ENCODE measurements at regions not wholly inside any gene's neighbourhood (a gene's known extent, or its start where the extent isn't known, plus 50 kb on each side); places are given as distances from the start of the nearest gene placed in this dataset.

DNA sequence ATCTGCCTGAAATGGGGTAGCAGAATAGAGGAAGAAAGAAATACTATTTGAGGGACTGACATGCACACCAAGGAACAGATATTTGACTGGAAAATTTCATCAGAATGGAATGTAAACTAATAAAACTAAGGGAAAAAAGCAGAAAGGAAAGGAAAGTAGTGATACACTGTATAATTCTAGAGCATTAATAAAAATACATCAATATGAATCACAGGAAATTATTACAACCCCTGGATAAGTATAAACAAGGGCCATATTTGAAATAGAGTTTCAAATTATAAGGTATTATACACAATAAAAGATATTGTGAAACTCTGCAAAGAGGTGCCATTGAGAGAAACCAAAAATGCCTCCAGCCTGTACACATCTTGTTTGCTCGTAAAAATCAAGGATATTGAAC lies 149.6 kb downstream of the ICOS start:
- no peak for ATAC-seq
- H3K27me3 Mint-ChIP-seq, result peaks cover 0 to 9% (median 2%) of the 10 kb centered on the region in 5 donors
- H3K4me3 Mint-ChIP-seq, result no peak overlapping the region
- no peaks in the 10 kb centered on the region for H3K4me1 Mint-ChIP-seq
- POLR2A ChIA-PET, result no interaction called here
- no peak overlapping the region for H3K27ac Mint-ChIP-seq
- no peaks in the 10 kb centered on the region for H3K36me3 Mint-ChIP-seq
- no peak for DNase-seq
- no peaks in the 10 kb centered on the region for H3K9me3 Mint-ChIP-seq

DNA sequence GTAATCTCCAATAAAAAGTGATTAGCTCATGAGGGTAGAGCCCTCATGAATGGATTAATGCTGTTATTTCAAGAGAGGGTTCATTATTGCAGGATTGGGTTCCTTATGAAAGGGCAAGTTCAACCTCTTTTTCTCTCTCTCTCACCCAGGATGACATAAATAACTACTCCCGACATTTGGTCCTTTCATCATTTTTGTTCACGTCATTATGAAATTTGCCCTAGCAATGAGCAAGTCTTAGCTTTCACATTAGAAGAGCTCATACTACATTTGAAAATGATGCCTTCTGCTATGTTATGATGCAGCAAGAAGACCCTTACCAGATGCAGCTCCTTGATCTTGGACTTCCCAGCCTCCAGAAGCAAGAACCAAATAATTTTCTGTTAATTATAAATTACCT lies 152.5 kb downstream of the ICOS start:
- peaks cover 0 to 16% (median 4%) of the 10 kb centered on the region in 9 donors for H3K9me3 Mint-ChIP-seq
- H3K4me1 Mint-ChIP-seq, result no peaks in the 10 kb centered on the region
- DNase-seq, result no peak
- H3K4me3 Mint-ChIP-seq, result no peak overlapping the region
- peaks cover 0 to 9% (median 0%) of the 10 kb centered on the region in 5 donors for H3K27me3 Mint-ChIP-seq
- peaks cover 0 to 13% (median 12%) of the 10 kb centered on the region in 3 donors for H3K36me3 Mint-ChIP-seq
- no peak for ATAC-seq
- POLR2A ChIA-PET, result no interaction called here
- H3K27ac Mint-ChIP-seq, result no peak overlapping the region

GRCh38 chr2:204089574-204089973 lies 153.0 kb downstream of the ICOS start:
- H3K4me1 Mint-ChIP-seq, result no peaks in the 10 kb centered on the region

GRCh38 chr2:204090021-204090420 lies 153.5 kb downstream of the ICOS start:
- ATAC-seq, result no peak
- POLR2A ChIA-PET, result no interaction called here
- Mint-ChIP-seq H3K4me1 (no peaks in the 10 kb centered on the region), H3K27me3 (peaks cover 0 to 8% (median 0%) of the 10 kb centered on the region in 5 donors), H3K27ac (no peak overlapping the region), H3K9me3 (peaks cover 0 to 24% (median 7%) of the 10 kb centered on the region in 9 donors), H3K4me3 (no peak overlapping the region), H3K36me3 (peaks cover 0 to 22% (median 12%) of the 10 kb centered on the region in 3 donors)
- DNase-seq, result no peak

More at GRCh38 chr2:204089574-204089973, 153.0 kb downstream of the ICOS start:
- H3K27me3 Mint-ChIP-seq, result peaks cover 0 to 8% (median 0%) of the 10 kb centered on the region in 5 donors
- POLR2A ChIA-PET, result no interaction called here
- H3K4me3 Mint-ChIP-seq, result no peak overlapping the region
- DNase-seq (no peak), ATAC-seq (no peak)
- no peak overlapping the region for H3K27ac Mint-ChIP-seq
- peaks cover 0 to 18% (median 12%) of the 10 kb centered on the region in 3 donors for H3K36me3 Mint-ChIP-seq
- peaks cover 0 to 20% (median 7%) of the 10 kb centered on the region in 9 donors for H3K9me3 Mint-ChIP-seq

DNA sequence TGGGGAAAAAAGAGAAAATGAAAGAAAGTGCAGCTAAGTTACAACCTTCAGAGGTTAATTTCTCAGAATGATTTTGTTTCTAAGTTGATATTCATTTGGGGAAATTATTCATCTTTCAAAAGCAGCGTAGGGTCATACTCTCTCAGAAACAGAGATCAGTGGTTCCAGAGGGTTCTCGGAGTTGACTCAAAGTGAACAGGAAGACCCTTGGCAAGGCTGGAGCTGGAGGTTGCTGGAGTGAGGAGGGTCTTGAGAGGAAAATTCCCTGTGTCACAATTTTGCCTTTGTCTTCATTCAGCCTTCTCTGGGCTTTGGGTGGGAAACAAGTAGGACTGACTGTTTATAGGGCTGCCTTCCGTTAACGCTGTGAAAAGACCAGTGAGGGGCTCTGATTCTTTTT lies 168.2 kb downstream of the ICOS start:
- H3K36me3 Mint-ChIP-seq, result no peaks in the 10 kb centered on the region
- no peaks in the 10 kb centered on the region for H3K9me3 Mint-ChIP-seq
- no peak for DNase-seq
- ATAC-seq, result no peak
- no peak overlapping the region for H3K4me3 Mint-ChIP-seq
- H3K27me3 Mint-ChIP-seq, result no peaks in the 10 kb centered on the region
- POLR2A ChIA-PET, result no interaction called here
- H3K4me1 Mint-ChIP-seq, result peaks cover 10 to 16% (median 16%) of the 10 kb centered on the region in 4 donors
- H3K27ac Mint-ChIP-seq, result no peak overlapping the region

DNA sequence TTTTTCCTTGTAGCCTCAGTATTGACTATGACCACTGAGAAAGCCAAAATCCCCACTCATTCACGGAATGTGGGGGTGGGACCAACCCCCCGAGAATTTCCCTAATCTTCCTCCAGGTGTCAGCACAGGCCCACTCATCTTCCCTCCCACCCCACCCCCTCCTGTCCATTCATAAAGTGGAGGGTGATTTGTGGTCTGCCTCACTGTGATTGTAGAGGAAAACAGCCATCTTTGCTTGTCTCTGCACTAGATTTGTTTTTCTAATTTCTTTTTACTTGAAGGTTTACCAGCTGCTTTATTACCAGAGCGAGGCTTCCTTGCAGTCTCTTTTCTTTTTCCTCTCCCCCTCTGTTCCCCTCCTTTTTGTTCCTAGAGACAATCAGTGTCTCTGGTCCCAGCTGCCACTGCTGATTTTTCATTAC lies 171.8 kb downstream of the ICOS start:
- POLR2A ChIA-PET, result no interaction called here
- DNase-seq (peak; percentile 10 to 75 (median 46)), ATAC-seq (peak; percentile 73 to 83)
- Mint-ChIP-seq H3K36me3 (no peaks in the 10 kb centered on the region), H3K9me3 (no peaks in the 10 kb centered on the region), H3K4me1 (peaks cover 21 to 38% (median 33%) of the 10 kb centered on the region in 4 donors), H3K27me3 (peaks cover 0 to 2% (median 0%) of the 10 kb centered on the region in 5 donors), H3K27ac (peak overlapping the region in 6 of 10 donors; percentile 10 to 64 (median 28)), H3K4me3 (peak overlapping the region; percentile 50 to 85 (median 77))

DNA sequence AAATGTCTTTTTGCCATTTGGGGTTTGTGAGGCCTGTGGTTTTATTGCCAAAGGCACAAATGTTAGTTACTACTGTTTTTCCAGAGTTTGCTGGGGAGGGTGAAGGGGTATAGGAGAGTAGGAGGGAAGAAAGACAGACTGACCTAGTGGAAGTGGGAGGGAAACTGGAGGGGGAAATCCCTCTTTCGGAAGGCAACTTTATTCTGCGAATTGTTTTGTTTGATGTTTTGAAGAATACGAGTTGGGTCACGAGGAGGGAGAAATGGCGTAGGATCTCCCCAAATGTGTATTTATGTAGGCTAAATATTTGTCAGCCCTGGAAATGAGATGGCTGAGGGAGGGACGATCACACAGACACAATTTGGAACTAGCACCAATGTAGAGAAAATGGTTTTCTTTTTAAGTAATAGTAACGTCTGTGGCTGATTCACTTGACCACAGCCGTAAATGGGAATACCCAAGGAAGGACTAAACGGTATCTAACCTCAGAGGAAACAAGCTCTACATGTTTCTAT lies 172.3 kb downstream of the ICOS start:
- ATAC-seq, result peak; percentile 9 to 15
- Mint-ChIP-seq H3K36me3 (no peaks in the 10 kb centered on the region), H3K27ac (peak overlapping the region in 7 of 10 donors; percentile 10 to 64 (median 18)), H3K4me3 (peak overlapping the region; percentile 50 to 85 (median 77)), H3K4me1 (peaks cover 22 to 40% (median 34%) of the 10 kb centered on the region in 4 donors), H3K27me3 (peaks cover 0 to 2% (median 0%) of the 10 kb centered on the region in 5 donors), H3K9me3 (no peaks in the 10 kb centered on the region)
- POLR2A ChIA-PET, result interaction anchor here (1.9 kb wide), 1 partner anchor 69 kb away, joined by 9 read pairs; no protein-coding TSS in a partner anchor
- DNase-seq, result peak in 1 of 10 donors; percentile 4

DNA sequence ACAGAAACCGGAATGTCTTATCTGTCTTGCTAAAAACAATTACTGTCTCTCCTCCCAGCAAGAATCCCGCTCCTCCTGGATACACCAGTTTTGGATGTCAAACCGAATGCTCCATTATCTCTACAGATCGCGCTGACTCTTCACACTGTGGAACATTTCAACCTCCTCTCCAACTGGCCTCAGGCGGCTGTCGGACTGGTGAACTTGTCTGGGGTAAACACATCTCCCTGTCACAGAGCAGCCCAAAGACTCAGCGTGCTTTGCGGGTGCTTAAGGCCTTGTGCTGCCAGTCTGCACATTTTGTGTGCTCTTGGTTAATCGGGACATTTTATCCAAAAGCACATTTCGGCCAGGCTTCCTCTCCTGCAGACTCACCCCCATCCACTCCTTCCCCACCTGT lies 173.1 kb downstream of the ICOS start:
- no peaks in the 10 kb centered on the region for H3K36me3 Mint-ChIP-seq
- POLR2A ChIA-PET, result interaction anchor here (1.9 kb wide), 1 partner anchor 68 kb away, joined by 9 read pairs; no protein-coding TSS in a partner anchor
- peak overlapping the region in 3 of 10 donors; percentile 3 to 63 (median 18) for H3K27ac Mint-ChIP-seq
- no peaks in the 10 kb centered on the region for H3K9me3 Mint-ChIP-seq
- H3K4me1 Mint-ChIP-seq, result peaks cover 27 to 48% (median 43%) of the 10 kb centered on the region in 4 donors
- DNase-seq (peak in 2 of 10 donors; percentile 4 to 7), ATAC-seq (no peak)
- peak overlapping the region; percentile 55 to 85 (median 76) for H3K4me3 Mint-ChIP-seq
- peaks cover 0 to 2% (median 0%) of the 10 kb centered on the region in 5 donors for H3K27me3 Mint-ChIP-seq

DNA sequence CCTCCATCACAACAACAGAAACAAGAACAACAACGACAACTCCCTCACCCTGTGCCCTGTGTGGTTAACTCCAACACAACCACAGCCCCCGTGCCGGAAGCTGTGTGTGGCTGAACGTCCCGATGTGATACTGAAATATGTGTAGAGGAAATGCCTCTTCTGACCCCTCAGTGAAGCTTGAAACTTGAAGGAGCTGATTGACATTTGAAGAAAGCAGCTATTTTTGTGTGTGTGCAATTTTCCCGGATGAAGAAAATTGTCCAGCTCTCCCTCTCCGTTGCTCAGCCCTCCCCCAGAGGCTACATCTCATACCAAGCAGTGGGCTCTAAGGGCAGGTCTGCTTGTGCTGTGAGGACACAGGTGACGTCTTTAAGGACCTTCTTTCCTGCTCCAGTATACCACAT lies 173.8 kb downstream of the ICOS start:
- peak overlapping the region; percentile 55 to 85 (median 76) for H3K4me3 Mint-ChIP-seq

DNA sequence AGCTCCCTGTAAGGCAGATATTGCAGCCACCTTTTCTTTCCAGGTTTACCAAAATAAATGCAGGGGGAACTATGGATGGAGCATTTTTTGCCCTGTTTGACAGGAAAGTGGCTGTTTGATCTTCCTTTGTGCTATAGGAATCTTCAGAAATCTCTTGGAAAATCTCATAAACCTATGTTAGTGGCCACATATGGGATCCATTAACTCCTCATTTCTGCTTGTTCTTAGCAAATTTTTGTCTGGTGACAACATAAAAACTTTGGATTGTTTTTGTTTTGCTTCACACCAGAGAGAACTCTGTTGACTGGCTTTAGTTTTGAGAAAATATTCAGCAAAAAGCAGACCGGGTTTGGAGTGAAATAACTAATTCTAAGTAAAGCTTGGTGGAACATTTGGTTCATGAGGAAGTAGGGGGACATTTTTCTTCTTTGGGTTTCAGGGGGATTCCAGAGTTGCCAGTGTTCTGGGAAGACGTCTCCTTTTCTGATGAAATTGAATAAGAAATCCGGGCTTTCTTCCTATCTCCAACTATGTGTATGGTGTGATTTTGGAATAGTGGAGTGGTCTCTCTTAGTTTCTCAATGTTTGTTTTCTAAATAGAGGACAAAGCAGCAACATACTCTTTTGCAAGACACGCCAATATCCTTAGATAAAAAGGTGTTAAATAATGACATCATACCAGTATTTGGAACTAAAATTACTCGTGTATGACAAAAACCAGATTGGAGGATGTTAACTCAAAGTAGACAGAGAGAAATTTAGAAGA lies 174.4 kb downstream of the ICOS start:
- no peak for ATAC-seq
- Mint-ChIP-seq H3K9me3 (no peaks in the 10 kb centered on the region), H3K4me3 (peak overlapping the region; percentile 55 to 85 (median 76)), H3K27me3 (peaks cover 0 to 2% (median 0%) of the 10 kb centered on the region in 5 donors), H3K36me3 (no peaks in the 10 kb centered on the region), H3K27ac (peak overlapping the region in 3 of 10 donors; percentile 3 to 44 (median 28)), H3K4me1 (peaks cover 27 to 54% (median 47%) of the 10 kb centered on the region in 4 donors)
- POLR2A ChIA-PET, result interaction anchor here (1.9 kb wide), 1 partner anchor 67 kb away, joined by 9 read pairs; no protein-coding TSS in a partner anchor
- no peak for DNase-seq

More for the DNA sequence above, 173.8 kb downstream of the ICOS start:
- H3K27me3 Mint-ChIP-seq, result peaks cover 0 to 2% (median 0%) of the 10 kb centered on the region in 5 donors
- peak; percentile 74 to 88 for ATAC-seq
- peak; percentile 13 to 67 (median 48) for DNase-seq
- H3K4me1 Mint-ChIP-seq, result peaks cover 27 to 54% (median 47%) of the 10 kb centered on the region in 4 donors
- POLR2A ChIA-PET, result interaction anchor here (1.9 kb wide), 1 partner anchor 67 kb away, joined by 9 read pairs; no protein-coding TSS in a partner anchor
- H3K9me3 Mint-ChIP-seq, result no peaks in the 10 kb centered on the region
- H3K36me3 Mint-ChIP-seq, result no peaks in the 10 kb centered on the region
- peak overlapping the region in 9 of 10 donors; percentile 1 to 68 (median 27) for H3K27ac Mint-ChIP-seq

GRCh38 chr2:204112084-204112770 lies 175.7 kb downstream of the ICOS start:
- no peaks in the 10 kb centered on the region for H3K36me3 Mint-ChIP-seq
- POLR2A ChIA-PET, result no interaction called here
- peaks cover 27 to 54% (median 47%) of the 10 kb centered on the region in 4 donors for H3K4me1 Mint-ChIP-seq
- H3K27me3 Mint-ChIP-seq, result peaks cover 0 to 2% (median 0%) of the 10 kb centered on the region in 5 donors
- no peaks in the 10 kb centered on the region for H3K9me3 Mint-ChIP-seq
- ATAC-seq, result no peak
- H3K4me3 Mint-ChIP-seq, result no peak overlapping the region
- no peak for DNase-seq
- no peak overlapping the region for H3K27ac Mint-ChIP-seq

- Mint-ChIP-seq H3K27me3 (peaks cover 0 to 2% (median 0%) of the 10 kb centered on the region in 5 donors), H3K27ac (no peak overlapping the region), H3K4me3 (peak overlapping the region in 1 of 10 donors; percentile 13), H3K36me3 (no peaks in the 10 kb centered on the region), H3K9me3 (no peaks in the 10 kb centered on the region), H3K4me1 (peaks cover 19 to 40% (median 35%) of the 10 kb centered on the region in 4 donors)
- ATAC-seq, result no peak
- POLR2A ChIA-PET, result interaction anchor here (0.6 kb wide), 1 partner anchor 190 kb away, joined by 3 read pairs; no protein-coding TSS in a partner anchor
- DNase-seq, result no peak
Observed at GRCh38 chr2:204114295-204115136, 178.0 kb downstream of the ICOS start.
